ENCODE measurements at regions not wholly inside any gene's neighbourhood (a gene's known extent, or its start where the extent isn't known, plus 50 kb on each side); places are given as distances from the start of the nearest gene placed in this dataset.

DNA sequence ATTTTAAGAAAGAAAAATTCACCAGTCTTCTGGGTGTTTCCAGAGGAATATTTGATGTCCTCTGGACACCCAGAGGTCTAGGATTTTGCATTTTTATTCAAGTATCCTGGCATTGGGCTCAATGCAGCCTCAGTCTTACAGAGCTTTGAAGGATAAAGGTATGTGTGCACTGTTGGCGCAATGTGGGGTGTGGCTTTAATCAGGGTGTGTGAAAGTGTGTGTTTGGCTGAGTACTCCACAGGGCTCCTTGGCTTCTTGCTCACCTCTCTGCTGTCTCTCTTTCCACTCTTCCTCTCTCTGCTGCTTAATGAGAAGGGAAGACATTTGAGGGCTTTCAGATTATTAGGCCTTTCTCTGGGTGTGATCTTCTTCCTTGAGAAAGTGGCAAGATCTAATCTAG is 193.3 kb upstream of the CCND2 start (continued):
- TF ChIP-seq, protein P1, sequence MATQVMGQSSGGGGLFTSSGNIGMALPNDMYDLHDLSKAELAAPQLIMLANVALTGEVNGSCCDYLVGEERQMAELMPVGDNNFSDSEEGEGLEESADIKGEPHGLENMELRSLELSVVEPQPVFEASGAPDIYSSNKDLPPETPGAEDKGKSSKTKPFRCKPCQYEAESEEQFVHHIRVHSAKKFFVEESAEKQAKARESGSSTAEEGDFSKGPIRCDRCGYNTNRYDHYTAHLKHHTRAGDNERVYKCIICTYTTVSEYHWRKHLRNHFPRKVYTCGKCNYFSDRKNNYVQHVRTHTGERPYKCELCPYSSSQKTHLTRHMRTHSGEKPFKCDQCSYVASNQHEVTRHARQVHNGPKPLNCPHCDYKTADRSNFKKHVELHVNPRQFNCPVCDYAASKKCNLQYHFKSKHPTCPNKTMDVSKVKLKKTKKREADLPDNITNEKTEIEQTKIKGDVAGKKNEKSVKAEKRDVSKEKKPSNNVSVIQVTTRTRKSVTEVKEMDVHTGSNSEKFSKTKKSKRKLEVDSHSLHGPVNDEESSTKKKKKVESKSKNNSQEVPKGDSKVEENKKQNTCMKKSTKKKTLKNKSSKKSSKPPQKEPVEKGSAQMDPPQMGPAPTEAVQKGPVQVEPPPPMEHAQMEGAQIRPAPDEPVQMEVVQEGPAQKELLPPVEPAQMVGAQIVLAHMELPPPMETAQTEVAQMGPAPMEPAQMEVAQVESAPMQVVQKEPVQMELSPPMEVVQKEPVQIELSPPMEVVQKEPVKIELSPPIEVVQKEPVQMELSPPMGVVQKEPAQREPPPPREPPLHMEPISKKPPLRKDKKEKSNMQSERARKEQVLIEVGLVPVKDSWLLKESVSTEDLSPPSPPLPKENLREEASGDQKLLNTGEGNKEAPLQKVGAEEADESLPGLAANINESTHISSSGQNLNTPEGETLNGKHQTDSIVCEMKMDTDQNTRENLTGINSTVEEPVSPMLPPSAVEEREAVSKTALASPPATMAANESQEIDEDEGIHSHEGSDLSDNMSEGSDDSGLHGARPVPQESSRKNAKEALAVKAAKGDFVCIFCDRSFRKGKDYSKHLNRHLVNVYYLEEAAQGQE (IDR thresholded peaks at IDR 0.05; ENCODE audit: unreplicated experiment) = no peak
- TF ChIP-seq CREB1 (CRISPR knock-in tag; IDR thresholded peaks at IDR 0.05; ENCODE audit: low read depth) (no peak), ZNF331 (CRISPR knock-in tag; IDR thresholded peaks at IDR 0.05; ENCODE audit: low read depth) (no peak), NANOG (IDR thresholded peaks at IDR 0.05; ENCODE audit: borderline replicate concordance) (no peak)

DNA sequence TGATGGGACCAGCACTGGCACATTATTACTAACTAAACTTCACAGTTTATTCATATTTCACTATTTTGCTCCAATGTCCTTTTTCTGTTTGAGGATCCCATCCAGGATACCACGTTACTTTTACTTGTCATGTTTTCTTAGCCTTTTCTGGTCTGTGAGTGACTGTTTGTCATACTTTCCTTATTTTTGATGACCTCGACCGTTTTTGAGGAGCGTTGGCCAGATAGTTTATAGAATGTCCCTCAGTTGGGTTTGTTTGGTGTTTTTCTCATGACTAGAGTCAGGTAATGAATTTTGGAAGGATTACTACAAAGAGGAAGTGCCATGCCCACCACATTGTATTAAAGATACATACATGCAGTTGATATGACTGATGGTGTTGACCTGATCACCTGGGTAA is 199.4 kb upstream of the CCND2 start:
- Mint-ChIP-seq H3K27ac (no peak overlapping the region), H3K36me3 (ENCODE audit: low read depth) (peaks cover 3% of the 10 kb centered on the region; the same call in 1 of the 3 replicates), H3K9me3 (peaks cover 9% of the 10 kb centered on the region; the same call in 2 of the 3 replicates), H3K4me1 (no peaks in the 10 kb centered on the region), H3K4me3 (no peak overlapping the region), H3K27me3 (ENCODE audit: insufficient read depth, low read depth, poor library complexity) (peaks cover 4% of the 10 kb centered on the region)
- Histone ChIP-seq H3K79me2 (replicated peaks; ENCODE audit: insufficient read depth) (no peaks in the 10 kb centered on the region), H3K27ac (ENCODE audit: low read depth) (no peak overlapping the region), H4K20me1 (replicated peaks; ENCODE audit: insufficient read depth) (no peaks in the 10 kb centered on the region), H3K27me3 (ENCODE audit: insufficient read depth) (no peaks in the 10 kb centered on the region), H2AFZ (no peak overlapping the region), H3K4me3 (no peak overlapping the region), H3F3A (replicated peaks; ENCODE audit: low read depth) (no peaks in the 10 kb centered on the region), H3K9me2 (ENCODE audit: insufficient read depth) (0 out of 2 replicates have a peak, but pooled peaks cover 9% of the 10 kb centered on the region), H3K4me2 (no peak overlapping the region), H3K36me3 (ENCODE audit: insufficient read depth) (no peaks in the 10 kb centered on the region), H3K4me1 (ENCODE audit: insufficient read depth) (no peaks in the 10 kb centered on the region)
- ATAC-seq (no peak), DNase-seq (ENCODE audit: low spot score) (no peak)
- no peak for TF ChIP-seq CREB1 (CRISPR knock-in tag; IDR thresholded peaks at IDR 0.05; ENCODE audit: low read depth)
- TF ChIP-seq ZNF114 (CRISPR knock-in tag; IDR thresholded peaks at IDR 0.05) = no peak
- TF ChIP-seq POLR2AphosphoS5 (IDR thresholded peaks at IDR 0.05; ENCODE audit: low read depth) = no peak
- TF ChIP-seq ZNF331 (CRISPR knock-in tag; IDR thresholded peaks at IDR 0.05; ENCODE audit: low read depth) = no peak
- TF ChIP-seq EZH2 (IDR thresholded peaks at IDR 0.05; ENCODE audit: low read depth, unreplicated experiment) = no peak
- TF ChIP-seq, protein P2, sequence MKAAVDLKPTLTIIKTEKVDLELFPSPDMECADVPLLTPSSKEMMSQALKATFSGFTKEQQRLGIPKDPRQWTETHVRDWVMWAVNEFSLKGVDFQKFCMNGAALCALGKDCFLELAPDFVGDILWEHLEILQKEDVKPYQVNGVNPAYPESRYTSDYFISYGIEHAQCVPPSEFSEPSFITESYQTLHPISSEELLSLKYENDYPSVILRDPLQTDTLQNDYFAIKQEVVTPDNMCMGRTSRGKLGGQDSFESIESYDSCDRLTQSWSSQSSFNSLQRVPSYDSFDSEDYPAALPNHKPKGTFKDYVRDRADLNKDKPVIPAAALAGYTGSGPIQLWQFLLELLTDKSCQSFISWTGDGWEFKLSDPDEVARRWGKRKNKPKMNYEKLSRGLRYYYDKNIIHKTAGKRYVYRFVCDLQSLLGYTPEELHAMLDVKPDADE (IDR thresholded peaks at IDR 0.05) = no peak
- TF ChIP-seq, protein P3, sequence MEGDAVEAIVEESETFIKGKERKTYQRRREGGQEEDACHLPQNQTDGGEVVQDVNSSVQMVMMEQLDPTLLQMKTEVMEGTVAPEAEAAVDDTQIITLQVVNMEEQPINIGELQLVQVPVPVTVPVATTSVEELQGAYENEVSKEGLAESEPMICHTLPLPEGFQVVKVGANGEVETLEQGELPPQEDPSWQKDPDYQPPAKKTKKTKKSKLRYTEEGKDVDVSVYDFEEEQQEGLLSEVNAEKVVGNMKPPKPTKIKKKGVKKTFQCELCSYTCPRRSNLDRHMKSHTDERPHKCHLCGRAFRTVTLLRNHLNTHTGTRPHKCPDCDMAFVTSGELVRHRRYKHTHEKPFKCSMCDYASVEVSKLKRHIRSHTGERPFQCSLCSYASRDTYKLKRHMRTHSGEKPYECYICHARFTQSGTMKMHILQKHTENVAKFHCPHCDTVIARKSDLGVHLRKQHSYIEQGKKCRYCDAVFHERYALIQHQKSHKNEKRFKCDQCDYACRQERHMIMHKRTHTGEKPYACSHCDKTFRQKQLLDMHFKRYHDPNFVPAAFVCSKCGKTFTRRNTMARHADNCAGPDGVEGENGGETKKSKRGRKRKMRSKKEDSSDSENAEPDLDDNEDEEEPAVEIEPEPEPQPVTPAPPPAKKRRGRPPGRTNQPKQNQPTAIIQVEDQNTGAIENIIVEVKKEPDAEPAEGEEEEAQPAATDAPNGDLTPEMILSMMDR (conservative IDR thresholded peaks at IDR 0.05; ENCODE audit: low read depth in 2 of 2) = no peak
- TF ChIP-seq JUNB (IDR thresholded peaks at IDR 0.05; ENCODE audit: unreplicated experiment) = no peak
- TF ChIP-seq NANOG (IDR thresholded peaks at IDR 0.05; ENCODE audit: borderline replicate concordance) = no peak
- TF ChIP-seq STAT1 (IDR thresholded peaks at IDR 0.05; ENCODE audit: unreplicated experiment) = no peak

All from GM23338 (cell line).